ENCODE measurements at regions not wholly inside any gene's neighbourhood (a gene's known extent, or its start where the extent isn't known, plus 50 kb on each side); places are given as distances from the start of the nearest gene placed in this dataset.
"Not testable (repeated sequence)": the region's sequence is repeated elsewhere in the genome, so short reads cannot be mapped to it uniquely, and the experiment has no call there.

DNA sequence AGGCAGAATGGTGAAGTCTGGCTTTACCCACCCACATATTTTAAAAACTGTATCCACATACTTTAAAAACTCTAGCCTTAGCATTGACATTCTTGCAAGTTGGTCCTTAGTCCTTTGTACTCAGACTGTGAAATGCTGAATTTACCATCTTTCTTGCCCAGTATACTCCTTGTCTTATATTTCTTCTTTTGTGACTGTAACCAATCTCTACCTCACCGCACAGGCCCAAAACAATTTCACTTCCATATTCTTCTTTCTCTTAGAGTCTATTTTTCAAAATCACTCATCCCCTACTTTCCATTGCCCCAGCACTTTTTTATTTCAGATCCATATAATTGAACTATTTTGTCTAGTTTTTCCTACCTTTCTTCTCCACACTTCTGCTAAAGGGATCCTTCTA is 892.4 kb upstream of the B3GALT2 start:
- DNase-seq (ENCODE audit: low read depth in 3 of 3) = no peak

DNA sequence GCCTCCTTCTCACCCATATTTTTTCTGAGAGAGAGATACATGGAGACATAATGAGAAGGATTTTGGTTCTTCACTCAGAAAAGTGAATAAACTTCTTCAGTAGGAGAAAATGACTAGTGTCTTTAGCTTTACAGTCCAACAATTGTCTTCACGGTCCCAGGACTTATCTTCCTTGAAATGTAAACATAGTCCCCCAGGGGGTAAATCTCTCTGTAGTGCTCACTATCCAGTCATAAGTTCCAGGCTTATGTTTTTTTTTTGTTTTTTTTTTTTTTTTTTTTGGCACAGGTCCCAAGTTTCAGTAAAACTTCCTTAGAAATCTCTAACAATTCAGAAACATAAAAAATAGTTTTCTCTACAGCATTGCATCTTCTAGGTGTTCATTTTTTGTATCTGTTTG is 890.2 kb upstream of the B3GALT2 start:
- no peak for DNase-seq (ENCODE audit: low read depth in 3 of 3)

DNA sequence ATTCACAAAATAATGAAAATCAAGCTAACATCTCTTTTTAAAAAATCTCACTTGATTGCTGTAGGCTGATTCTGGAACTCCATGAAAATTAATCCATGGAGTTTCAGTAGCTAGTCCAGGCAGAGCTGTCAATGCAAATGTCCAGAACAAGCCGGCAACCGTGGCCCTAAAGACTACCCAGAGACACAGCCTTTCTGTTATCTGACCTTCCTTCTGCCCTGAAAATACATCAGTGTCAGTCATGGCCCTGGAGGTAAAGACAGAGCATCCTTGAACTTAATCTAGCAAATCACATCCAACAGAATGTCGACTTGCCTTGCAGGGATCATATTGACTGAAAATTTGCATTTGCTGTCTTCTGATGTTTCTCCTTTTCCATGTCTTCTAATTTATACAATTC is 887.4 kb upstream of the B3GALT2 start:
- DNase-seq (ENCODE audit: low read depth in 3 of 3) = no peak

DNA sequence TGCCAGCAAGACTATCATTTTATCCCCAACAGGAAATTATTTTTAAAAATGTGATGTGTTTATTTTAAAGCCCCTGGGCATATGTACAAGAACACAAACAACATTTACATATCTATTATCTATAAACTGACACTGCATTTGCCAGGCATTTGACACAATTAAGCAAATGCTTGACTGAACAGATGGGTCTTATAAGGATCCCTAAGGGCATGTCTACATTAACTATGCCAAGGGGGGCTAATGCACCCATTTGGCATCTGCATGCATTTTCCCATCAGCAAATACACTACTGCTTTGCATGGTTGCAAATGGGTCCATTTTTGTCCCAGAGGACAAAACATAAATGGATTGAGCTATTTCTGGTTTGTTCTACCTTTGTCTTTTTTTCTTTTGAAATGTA is 884.8 kb upstream of the B3GALT2 start:
- DNase-seq (ENCODE audit: low read depth in 3 of 3) = no peak

DNA sequence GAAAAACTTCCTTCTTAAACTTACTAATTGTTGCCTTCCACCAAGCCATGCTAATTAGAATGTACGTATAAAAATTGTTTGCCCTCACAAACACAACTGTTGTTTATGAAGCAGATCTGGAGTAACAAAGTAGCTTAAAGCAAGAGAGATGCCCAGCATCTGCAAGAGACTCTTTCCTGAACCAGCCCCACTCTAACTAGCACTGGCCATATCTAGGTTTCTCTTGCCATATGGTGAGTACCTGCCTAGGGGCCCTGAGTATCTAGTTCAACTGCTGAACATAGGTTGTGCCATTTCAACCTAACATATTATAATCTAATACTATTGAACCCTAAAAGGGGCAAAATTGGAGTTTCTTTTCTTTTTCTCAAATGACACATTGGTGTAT is 883.4 kb upstream of the B3GALT2 start:
- DNase-seq (ENCODE audit: low read depth in 3 of 3) = no peak

DNA sequence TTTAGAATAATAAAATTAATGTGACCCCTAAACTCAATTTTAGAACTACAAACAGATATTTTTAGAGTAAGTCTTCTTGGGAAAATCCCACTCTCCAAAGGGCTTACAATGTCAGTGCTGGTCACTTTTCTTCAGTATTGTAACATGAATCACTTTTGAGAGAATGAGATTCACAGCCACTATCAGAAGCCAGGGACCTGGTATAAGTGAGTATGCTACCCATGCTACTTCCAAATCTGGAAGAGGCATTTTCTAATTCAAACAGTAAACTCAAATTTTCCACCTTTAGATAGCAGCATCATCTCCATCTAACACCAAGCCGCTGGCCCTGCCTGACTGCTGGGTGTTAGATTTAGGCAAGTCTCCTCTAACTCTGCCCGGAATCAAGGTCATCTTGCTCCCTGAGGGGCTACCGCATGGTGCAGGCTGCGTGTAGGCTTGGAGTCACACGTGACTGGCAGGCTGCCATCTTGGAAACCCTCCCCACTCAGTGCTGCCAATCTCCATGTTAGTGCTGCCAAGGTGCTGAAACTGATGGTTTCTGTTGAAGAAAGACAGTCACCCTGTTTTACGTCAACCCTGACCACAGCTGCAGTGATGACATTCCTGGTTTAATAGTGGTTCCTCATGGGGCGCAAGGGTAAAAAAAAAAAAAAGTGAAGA is 882.9 kb upstream of the B3GALT2 start:
- DNase-seq (ENCODE audit: low read depth in 3 of 3) = no peak

DNA sequence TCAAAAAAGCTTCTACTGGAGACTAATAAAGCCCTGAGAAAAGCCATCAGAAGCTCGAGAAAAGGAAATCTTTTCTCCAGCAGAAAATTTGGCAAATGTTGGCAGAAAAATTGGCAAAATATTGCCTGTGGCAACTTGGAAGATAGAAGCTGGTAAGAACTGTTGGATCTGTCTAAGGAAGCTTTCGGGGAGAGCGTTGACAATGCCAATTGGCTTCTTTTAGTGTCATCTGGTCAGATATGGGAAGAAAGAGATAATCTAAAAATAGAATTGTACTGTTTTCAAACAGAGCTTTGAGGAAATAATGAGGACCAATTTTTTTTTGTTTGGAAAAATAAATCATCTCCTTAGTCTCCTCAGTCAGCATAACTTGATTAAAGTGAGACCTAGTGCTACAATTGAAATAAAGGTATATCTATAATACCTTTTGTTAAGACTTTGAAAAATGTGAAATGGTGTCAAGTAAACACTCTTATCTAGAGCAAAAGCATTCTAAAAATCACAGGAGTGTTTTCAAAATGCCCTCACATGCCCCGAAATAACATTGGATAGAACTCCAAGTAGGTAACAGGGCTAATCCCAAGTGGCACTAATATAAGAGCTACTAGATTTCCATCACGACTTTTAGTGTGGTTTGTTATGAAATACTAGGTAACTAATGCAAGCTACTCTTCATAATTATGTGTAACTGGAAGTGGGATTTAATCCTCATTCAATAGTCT is 882.2 kb upstream of the B3GALT2 start:
- DNase-seq (ENCODE audit: low read depth in 3 of 3) = no peak

DNA sequence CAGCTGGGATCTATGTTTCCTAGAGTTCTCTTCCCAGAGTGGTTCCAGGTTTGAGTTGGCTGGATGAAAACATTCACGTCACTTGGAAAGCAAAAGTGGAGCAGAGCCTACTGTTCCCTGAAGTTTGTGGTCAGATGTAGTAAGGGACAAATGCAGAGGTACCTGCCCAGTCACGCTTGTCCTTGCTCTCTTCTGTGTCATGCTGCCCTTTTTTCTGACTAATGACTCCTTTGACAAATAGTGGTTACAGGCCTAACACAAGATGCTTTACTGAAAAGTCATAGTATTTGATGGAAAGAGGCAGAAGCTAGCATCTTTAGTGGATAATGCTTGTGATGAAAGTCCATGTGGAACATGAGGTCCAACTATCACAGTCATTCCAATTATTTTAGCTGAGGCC is 881.4 kb upstream of the B3GALT2 start:
- DNase-seq (ENCODE audit: low read depth in 3 of 3) = no peak

DNA sequence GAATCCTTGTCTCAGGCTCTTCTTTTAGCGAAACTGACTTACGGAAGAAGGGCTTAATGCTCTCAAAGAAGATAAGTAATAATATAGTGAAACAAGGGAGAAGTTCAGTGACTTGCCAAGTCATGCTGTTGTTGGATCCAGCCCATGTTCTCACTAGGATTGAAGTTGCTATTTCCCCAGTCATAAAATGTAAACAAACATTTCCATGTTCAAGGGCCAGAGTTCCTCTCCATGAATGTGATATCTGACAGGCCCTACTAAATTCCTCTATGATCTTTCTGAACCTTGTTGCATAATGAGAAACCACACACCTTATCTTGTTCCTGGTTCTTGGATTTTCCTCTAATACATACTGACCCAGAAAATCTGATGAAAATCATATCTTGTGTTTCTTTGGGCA is 876.5 kb upstream of the B3GALT2 start:
- DNase-seq (ENCODE audit: low read depth in 3 of 3) = no peak

DNA sequence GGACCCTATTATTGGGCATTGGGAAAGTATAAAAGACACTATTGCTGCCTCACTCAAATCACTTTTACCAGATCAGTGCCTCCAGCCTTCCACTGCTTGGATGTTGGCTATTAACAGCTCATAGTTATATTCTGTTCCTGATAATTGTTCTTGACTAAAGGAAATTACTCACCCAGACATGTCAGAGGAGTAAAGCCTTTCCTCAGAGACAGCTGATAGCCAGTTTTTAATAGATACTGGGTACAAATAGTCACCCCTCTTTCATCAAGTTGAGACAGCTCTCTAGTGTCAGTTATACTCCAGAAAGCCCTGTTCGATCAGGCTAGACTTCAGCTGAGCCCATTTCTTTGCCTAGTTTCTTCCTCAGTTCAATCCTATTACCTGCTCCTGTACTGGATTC is 876.1 kb upstream of the B3GALT2 start:
- DNase-seq (ENCODE audit: low read depth in 3 of 3) = no peak

DNA sequence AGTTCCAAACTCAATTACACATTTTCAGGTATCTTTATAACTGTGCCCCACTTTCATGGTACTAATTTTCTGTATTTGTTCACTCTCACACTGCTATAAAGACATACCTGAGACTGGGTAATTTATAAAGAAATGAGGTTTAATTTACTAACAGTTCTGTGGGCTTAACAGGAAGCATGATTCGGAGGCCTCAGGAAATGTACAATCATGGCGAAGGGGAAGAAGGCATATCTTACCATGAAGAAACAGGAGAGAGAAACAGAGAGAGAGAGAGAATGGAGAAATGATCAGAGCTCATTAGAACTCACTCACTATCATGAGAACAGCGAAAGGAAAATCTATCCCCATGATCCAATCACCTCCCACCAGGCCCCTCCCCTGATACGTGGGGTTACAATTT is 874.1 kb upstream of the B3GALT2 start:
- DNase-seq (ENCODE audit: low read depth in 3 of 3) = no peak

DNA sequence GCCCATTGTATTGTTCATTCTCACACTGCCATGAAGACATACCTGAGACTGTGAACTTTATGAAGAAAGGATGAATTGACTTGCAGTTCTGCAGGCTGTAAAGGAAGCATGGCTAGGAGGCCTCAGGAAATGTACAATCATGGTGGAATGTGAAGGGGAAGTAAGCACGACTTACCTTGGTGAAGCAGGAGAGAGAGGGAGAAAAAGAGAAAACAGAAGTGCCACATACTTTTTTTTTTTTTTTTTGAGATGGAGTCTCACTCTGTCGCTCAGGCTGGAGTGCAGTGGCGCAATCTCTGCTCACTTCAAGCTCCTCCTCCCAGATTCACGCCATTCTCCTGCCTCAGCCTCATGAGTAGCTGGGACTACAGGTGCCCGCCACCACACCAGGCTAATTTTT is 871.9 kb upstream of the B3GALT2 start:
- DNase-seq (ENCODE audit: low read depth in 3 of 3) = not testable (repeated sequence)

DNA sequence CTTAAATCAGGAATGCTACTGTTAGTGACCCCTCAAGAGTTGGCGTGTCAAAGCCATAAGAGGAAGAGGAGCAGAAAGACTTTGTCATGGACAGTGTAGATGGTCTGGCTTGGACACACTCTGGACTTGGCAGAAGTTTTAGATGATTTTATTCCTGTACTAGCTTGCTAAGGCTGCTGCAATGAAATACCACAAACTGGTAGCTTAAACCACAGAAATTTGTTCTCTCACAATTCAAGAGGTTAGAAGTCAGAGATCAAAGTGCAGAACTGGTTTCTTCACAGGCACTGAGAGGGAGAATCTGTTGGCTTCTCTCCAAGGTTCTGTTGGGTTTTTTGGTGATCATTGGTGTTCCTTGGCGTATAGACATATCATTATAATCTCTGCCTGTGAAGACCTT is 869.8 kb upstream of the B3GALT2 start:
- DNase-seq (ENCODE audit: low read depth in 3 of 3) = no peak

DNA sequence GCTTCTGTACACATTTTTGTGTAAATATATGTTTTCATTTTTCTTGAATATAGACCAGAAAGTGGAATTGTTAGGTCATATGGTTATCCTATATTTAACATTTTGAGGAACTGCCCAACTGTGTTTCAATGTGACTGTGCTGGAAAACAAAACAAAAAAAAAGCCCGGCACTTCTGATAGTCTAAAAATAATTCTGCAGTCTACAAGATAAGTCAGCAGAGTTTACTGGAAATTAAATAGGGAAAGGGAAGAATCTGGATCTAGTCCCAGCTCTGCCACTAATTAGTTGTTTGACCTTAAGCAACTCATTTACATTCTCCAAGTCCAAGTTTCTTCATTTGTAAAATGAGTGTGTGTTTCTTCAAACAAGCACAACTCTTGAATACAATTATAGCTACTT is 869.1 kb upstream of the B3GALT2 start:
- no peak for DNase-seq (ENCODE audit: low read depth in 3 of 3)

DNA sequence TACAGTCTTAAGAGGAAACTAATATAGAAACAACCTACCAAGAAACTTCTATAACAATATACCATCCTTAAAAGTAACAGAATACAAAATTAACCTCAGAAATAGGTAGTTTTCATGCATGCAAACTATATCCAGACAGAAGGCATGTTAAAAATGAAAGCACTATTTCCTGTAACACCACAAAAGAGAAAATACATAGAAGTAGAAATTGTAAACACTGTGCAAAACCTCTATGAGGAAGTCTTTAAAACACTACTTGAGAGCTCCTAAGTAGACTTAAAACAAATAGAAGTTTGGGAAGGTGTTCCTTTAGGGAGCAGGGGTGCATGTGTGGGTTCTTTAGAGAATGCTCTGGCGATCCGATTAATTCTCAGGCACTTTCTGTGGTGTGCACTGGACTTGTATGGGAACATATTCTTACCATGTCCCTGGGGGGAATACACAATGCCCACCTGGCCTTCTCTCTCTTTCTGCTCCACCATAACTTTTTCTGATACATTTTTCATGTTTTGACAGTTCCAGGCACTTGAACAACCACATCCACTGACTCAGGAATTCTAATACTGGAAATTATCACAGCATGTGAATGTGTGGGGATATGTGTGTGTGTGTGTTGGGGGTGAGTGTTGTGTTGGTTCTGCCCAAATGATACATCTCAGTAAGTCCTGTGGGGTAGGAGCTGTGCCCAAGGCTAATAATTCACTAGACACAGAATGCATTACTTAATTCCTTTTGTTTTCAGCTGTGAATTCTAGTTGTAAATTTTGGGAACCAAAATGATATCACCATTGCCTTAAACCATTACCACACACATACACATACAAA is 866.3 kb upstream of the B3GALT2 start:
- DNase-seq (ENCODE audit: low read depth in 3 of 3) = no peak

DNA sequence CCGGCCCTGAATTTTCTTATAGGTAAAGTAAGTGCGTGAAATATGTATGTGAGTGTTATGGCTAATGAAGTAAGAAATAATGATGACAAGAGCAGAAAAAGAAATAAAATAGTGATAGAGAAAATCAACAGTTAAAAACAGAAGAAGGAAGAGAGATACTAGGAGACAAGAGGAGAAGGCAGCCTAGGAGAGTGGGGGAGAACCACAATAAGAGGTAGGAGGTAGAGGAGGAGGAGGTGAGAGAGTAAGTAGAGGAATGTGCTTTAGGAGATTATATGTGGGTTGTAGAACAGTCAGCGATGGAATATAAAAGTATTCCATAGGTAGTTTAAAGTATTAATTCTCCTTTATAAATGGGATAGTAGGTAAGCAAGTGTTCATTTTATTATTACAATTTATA is 861.5 kb upstream of the B3GALT2 start:
- no peak for DNase-seq (ENCODE audit: low read depth in 3 of 3)

DNA sequence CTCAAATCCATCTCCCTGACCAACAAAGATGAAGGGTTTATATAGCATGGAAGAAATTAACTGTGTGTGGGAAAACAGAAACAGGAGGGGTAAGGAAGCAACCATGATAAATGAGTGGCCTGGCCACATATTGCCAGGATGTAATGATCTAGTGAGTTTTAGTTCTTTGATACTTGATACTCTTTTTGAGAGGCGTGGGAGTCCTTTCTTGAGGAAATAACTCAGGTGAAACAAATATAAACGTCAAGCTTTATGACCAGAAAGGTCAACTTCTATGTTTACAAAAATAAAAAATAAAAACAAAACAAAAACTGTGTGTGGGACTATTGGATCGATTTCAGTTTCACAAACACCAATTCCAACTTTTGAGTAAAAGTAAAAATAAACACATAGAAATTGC is 860.8 kb upstream of the B3GALT2 start:
- DNase-seq (ENCODE audit: low read depth in 3 of 3) = no peak

DNA sequence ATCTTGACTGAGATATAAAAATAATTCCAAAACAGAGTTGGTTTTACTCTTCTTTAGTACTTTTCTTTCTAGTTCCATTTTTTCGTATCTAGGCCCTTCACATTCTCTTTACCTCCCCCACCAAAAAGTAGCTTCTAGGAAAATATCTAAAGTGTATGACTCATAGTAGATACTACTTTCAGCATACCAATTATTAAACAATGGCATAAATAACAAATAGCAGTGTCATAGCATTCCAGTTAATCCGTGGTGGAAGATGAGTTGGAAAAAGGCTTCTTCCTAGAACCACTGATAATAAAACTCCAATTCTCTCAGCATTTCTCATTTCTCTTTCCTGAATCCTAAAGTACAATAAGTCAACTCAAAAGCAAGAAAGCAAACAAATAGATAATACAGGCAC is 859.0 kb upstream of the B3GALT2 start:
- DNase-seq (ENCODE audit: low read depth in 3 of 3) = no peak

DNA sequence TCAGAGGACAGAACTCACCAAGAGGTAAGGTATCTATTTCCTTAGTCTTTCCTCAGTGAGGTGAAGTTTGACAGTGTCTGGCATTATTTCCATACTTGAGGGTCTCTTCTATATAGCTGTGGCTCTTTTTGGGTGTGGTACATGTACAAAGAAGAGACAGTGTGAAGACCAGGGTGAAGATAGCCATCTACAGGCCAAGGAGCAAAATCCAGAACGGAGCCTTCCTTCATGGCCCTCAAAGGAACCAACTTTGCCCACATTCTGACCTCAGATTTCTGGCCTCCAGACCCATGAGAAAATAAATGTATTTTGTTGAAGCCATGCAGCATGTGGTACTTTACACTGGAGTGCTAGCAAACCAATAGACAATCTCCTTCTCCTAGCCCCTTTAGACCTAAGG is 858.5 kb upstream of the B3GALT2 start:
- DNase-seq (ENCODE audit: low read depth in 3 of 3) = no peak

DNA sequence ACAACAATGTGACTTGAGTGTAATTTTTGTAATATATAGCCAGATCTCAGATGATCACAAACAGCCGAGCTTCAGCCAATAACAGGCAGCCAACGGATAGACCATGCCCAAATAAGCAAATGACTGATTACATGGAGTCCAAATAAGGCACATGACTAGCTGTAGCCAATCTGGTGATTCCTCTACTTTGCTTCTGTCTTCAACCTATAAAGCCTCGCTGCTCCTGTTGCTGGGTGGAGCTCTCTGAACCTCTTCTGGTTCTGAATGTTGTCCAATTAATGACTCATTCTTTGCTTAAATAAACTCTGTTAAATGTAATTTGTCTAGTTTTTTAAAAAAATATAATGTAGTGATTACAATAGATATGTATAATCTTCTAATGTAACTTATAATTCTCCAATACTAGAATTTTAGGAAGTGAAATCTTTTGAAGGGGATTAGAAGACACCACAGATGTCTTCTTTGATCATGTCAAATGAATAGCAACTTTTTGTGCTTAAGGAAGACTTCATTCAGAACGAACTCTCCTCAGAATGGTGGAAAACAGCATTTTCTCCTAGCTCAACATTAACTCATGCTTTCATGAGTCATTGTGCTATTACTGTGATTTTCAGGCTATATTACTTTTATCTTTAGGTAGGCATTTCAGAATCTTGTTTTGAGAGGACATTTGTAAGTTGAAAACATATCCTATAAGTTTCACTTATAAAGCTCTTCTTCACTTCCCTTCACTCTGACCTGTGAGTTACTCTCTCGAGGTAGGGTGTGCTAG is 857.8 kb upstream of the B3GALT2 start:
- DNase-seq (ENCODE audit: low read depth in 3 of 3) = no peak

DNA sequence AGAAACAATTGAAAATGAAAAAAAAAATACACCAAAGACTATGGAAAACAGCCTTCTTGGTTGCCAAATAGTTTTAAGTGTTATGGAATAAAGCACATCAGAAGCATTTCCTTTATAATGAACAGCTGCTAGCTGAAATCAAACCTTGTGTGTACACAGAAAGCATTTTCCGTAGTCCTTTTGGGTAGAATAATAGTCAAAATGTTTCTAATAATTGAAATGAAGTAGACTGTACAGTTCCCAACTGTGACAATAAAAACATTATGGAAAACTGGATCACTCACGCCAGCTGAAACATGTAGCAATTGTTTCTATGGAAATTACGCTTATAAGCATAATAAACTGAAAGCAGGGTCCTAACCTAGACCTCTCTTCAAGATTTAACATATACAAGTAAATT is 856.3 kb upstream of the B3GALT2 start:
- no peak for DNase-seq (ENCODE audit: low read depth in 3 of 3)

DNA sequence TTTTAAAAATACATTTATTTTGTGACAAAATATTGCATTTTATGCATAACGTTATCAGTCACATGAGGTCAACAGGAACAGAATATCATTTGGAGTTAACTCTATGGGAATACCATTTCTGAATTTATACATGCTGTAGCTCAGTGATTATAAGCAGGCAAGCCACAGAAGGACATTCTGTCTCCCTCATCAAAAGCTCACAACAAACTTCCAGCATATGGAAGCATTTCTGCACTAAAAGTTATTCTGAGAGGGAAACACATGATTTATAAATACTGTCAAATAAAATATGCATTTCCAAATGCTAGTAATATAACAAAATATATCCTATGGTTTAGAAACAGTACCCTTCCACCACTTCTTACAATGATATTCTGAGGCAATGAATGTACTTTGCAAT is 854.1 kb upstream of the B3GALT2 start:
- DNase-seq (ENCODE audit: low read depth in 3 of 3) = no peak

All from stimulated activated CD4-positive, alpha-beta T cell treated with anti-CD3 and anti-CD28 coated beads, TNF-alpha, amount 100 ng/mL, for 24 hours (primary cell).